Embryonic facial prominence (tissue), 1 donor: ENCODE measurements at regions not wholly inside any gene's neighbourhood (a gene's known extent, or its start where the extent isn't known, plus 50 kb on each side); places are given as distances from the start of the nearest gene placed in this dataset.

Experiments used
- DNase-seq: peaks from one replicate; pipeline ENCODE4 v3.0.0-alpha.2; 2016; ENCODE audit errors: extremely low spot score

DNA sequence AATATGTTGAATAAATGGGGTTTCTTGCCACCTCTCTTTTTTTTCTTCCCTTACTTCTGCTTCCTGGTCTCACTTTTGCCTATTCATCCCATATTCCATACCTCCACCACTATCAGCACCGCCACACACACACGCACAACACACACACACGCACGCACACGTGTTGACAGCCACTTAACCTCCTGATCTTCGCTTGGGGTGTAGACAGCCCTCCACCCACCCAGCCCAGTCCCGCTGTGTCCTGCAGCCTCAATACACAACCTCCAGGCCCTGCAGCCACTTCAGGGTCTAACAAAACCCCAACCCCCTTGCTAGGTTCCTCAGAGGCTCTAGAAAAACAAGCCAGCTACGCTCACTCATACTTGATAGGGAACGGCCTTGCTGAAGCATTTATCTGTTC is 72.3 kb downstream of the LINC00237 start:
- no peak for DNase-seq

DNA sequence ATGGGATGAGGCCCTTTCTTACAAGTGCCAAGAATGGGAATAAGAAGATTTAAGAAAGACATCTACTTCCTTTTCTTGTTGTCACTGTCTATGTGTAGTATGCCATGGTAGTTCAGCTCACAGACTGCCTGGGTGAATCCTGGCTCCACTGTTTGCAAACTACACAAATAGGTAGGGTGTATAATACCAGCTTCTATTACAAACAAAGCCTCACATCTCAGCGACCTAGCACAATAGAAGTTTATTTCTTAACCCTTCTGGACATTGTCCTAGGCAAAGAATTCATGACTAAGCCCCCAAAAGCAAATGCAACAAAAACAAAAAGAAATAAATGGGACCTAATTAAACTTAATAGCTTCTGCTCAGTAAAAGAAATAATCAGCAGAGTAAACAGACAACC is 74.5 kb downstream of the LINC00237 start:
- no peak for DNase-seq

DNA sequence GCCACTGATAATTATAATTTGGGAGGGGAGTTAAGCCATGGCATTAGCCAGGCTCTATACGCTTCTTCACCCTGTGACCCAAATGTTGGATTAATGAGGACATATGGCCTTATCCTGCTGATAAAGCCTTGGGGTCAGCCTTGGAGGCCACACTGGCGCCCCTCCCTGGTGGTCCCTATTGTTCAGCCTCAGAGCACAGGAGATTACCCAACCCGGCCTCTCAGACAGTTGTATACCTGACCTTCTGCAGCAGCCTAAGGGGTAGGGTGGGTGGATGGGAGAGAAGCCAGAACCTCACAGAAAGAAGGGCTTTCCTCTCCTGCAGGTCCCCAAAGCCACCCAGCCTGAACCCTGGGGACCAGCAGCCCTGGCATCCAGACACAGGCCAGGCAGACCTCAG is 76.8 kb downstream of the LINC00237 start:
- DNase-seq, result no peak

DNA sequence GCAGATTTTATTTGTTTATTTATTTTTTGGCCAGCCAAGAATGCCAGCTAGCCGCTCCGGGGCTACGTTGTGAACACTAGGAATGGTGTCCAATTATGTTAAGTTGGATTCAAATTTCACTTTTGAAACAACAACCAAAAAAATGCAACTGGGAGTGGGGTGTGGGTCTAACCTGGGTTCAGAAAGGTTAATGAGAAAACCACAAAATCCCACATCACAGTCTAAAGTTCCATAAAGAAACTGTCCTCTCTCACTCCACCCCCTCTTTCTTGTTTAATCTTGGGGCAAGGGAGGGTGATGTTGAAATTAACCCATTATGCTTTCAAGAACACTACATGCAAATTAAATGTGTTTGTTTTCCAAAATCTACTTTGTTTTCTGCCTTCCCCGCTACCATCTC is 77.2 kb downstream of the LINC00237 start:
- no peak for DNase-seq

DNA sequence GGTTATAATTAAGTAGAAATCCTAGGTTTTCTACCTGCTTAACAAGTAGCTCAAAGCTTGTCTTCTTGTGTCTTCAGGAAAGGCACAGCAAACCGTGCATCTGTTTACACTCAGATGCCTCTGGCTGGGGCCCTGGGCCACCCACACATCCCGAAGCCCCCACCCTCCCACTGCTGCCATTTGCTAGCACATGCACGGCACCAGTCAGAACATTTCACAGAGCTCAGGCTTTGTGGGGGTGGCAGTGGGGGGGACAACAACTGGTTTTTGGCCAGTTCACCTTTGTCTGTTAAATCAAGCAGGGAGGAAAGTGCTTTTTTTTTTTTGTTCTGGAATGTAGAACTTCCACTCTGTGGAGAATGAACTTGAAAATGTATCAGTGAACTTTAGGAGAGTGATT is 77.7 kb downstream of the LINC00237 start:
- no peak for DNase-seq

DNA sequence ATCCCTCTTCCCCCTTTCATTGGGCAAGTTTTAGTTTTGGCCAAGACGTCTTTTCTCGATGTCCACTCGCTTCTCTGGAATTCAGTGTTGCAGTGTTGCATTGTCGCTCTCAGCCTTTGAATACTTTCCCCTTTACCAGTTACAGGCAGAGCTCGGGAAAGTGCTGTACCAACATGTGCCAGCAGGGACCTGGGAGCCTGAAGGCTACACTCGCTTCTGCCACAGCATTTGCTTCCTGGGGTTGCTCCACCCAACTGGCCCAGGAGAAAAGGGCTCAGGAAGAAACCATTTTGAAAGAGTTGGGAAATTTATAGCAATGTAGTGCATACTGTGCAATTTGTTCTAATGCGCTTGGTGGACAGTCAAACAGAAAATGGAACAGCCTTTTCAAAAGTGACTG is 78.6 kb downstream of the LINC00237 start:
- no peak for DNase-seq

DNA sequence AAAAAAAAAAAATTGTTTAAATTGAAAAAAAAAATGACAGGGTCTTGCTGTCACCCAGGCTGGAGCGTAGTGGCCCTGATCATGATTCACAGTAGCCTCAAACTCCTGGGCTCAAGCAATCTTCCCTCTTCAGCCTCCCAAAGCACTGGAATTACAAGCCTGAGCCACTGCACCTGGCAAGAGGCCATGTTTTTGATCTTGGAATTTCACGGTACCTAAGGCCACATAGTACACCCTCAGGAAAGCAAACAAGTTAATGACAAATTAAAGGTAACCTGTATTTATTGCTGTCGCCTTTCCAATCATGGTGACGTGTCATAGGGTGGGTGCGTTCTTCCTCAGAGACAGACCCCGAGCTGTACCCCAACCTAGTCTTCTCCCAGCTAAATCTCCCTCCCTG is 79.2 kb downstream of the LINC00237 start:
- no peak for DNase-seq

DNA sequence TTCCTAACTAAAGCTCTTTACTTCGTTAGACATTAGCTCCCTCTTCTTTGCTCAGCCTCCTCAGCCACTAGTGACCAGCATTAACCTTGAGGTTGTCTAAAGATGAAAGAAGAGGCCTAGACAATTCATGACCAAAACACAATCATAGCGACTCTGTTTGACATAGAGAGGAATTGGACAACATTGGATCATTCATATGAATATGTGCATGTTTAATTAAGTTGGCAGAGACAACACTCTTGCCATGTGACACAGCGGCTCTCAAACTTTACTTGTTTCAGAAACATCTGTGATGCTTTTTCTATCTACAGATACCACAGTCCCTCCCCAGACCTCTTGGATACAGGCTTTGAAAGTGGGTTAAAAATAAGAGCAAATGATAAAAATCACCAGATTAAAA is 81.7 kb downstream of the LINC00237 start:
- DNase-seq, result no peak

DNA sequence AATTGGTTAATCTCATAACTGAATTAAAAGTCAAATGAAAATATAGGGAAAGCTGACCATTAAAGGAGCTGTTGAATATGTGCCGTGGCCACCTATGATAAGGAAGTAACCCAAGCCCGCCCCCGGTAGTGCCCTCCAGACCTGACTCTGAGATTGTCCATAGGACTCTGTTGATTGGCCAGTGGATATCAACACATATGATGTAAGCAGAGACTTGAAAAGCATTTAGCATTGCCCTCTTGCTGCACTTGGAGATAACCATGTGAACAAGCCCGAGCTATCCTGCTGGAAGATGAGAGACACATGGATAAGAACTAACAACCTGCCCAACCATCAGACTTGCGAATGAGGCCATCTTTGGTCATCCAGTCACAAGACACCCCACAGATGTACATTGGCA is 83.2 kb downstream of the LINC00237 start:
- no peak for DNase-seq

DNA sequence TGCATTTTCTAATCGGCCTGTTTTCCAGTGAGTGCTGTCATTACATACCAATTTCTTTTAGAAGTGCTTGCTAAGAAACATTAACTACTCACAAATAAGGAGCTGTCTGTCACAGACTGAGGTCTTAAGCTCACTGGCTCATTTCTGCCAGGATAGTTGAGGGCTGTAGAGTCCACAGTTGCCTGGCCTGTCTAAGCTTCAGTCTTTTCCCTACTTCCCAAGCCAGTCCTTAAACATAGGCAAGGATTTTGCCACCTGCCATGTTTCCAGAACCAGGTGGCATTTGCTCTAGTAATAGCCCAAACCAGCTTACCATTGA is 84.7 kb downstream of the LINC00237 start:
- no peak for DNase-seq

DNA sequence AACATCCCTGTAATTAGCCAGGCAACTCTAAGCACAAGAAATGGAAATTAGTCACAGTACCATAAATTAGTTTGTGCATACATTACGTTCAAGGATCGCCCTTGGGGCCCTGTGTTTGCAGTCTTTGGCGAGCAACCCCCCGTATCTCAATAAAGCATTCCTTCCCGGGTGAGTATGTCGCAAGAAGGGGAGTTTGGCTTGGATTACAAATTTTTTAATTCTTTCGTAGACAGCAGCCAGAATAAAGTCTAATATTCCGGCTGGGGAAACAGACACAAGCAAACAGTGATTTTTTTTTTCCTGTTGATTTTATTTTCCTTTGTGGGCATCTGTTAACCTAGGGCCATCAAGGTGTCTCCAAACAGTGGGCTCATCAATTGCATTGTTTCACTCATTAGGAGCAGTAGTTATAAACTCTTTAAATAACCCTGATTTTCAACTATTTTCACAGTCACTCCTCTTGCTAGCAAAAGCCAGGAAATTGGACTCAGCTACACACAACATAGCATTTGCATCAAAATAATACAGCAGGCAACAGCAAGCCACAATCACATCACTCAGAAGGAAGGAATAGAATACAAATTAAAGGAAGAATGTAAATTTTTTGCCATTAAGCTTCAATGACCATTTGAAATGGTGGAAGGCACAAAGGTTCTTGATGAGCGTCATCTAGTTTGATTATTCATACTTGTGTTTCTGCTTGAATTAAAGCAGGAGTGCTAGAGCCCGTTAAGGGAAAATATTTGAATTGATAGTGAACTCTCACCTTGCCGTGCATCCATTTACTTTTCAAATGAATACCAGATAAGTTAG is 85.3 kb downstream of the LINC00237 start:
- no peak for DNase-seq

DNA sequence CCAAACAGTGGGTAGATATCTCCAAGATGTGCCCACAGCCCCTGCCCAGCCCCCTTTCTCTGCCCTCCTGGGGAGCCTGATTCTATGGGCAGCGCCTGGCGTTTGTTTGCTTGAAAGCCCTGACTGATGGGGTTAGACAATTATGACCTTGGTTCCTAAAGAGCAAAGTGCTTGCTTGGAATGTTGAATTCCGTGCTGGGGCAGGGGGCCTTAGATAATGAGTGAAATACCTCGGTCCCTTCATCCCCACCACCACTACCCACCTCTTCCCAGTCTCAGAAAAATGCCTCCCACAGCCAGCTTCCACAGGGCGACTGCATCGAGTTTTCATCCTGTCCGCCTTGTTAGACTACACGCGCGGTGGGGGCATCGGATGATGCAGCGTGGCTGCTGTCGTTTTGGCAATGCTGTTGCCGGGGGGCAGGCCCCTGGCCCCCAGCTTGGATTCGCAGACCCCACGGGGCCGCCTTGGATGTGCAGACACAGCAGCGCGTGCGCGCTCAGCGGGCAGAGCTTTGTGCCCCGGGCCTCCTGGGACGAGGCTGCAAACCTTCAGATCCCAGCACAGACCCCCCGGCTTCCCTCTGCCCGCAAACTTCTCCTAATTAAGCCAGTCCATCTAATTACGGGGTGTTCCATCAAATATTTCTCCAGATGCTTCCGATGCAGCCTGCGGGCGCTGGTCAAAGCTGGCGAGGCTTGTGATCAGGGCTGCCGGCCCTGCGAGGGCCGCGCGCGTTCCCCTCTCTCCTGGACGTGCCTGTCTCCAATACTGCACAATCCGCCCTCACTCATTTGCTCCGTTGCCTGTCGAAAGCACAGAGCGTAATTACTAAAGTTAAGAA is 86.1 kb downstream of the LINC00237 start:
- no peak for DNase-seq

DNA sequence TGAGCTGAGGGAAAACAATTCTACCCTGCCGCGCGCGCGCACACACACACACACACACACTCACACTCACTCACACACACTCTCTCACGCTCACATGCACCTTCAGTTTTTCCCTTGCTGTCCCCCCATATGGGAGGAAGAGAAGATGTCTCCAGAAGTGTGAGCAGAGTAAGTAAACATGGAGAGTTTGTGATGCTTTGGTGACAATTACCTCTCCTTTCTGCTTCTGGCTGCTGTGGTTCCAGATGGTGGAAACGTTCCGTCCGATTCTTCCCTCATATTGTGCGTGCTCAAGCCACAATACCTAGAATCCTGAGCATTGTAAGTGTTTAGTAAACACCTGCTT is 86.7 kb downstream of the LINC00237 start:
- DNase-seq, result no peak

DNA sequence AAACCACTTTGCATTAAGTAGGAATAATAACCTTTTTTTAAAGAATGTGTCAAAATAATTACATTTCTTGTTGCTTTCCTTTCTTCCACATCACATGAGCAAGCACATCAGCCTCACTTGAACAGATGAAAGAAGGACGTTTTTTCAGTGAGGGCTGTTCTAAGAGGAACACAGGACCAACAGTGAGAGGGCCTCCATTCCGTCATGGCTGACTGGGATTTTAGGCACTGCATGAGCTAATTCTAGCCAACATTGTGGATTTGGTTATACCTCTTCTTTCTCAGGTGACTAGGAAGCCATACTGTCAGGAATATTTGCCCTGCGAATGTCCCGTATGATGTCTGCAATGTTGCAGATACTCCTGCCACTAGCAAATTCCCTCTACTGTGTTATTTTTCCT is 87.6 kb downstream of the LINC00237 start:
- no peak for DNase-seq

DNA sequence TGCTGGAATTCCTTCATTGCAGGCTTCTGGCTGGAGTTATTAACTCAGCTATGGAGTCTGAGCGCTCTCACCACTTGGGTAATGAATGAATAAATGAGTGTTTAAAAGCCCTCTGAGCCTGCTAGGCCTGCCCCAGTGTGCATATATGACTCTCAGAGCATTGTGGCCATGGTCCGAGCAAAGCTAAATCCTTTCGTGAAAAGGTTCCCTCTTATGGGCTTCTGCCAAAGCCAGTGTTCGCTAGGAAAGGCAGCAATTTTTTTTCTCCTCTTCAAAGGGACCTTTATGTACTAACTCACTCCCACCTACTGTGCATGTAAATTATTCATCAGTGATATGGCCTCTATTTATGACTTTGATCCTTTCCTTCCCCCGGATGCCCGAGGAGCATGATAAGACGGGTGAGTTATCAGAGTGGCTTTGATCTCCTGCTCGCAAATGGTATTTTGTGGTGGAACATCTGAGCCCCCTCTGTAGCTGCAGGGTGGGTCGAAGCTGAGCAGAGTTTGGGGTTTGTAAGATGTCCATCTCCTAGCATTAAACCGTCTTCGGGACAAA is 88.6 kb downstream of the LINC00237 start:
- no peak for DNase-seq

DNA sequence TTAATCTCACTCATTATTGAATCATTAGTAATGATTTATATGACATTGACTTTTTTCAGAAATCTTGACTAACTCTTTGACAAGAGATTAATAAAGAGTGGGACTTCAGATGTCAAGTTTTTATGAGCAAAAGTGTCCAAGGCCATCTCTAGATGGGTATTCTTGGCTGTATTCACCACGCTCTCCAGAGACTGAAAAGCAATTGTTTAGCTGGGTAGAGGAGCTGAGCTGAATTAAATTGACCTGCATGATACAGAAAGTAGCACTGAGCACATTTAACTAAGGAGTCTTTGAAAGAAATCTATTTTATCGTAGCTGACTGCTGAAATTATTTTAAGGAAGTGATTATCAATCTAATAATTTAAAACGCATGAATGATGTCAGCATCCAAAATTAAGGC is 89.4 kb downstream of the LINC00237 start:
- DNase-seq, result no peak

DNA sequence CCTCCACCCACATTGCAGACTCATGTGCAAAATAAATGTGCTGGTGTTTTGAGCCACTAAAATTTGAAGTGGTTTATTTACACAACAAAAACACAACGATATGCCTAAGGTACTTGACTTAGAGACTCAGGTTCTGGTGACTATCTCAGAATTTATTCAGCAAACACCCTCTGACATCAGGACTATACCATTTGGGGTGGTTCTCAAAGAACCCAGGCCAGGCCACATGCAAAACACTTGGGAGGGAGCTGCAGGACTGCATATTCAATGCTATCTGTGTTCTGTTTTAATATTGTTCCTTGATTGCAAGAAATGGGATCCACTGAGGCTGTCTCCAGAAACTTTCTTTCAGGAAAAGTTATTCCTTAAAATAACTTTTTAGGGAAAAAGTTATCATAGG is 91.6 kb downstream of the LINC00237 start:
- no peak for DNase-seq

DNA sequence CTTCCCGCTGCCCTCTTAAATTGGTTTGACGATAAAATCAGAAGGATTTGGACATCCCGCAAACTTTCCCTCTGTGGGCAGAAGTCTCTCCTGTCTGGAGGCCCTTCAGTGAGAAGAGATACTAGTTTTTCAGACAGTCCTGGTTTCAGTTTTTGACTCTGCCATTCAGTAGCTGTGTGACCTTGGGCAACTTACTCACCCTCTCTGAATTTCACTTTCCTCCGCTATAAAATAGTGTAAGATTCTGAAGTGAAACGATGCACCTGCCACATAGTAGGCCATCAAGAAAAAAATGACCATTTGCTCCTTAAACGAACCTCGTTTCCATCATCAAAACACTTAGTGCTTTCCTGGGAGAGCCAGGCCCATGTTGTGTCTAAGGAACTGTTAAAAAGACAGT is 97.2 kb downstream of the LINC00237 start:
- no peak for DNase-seq

DNA sequence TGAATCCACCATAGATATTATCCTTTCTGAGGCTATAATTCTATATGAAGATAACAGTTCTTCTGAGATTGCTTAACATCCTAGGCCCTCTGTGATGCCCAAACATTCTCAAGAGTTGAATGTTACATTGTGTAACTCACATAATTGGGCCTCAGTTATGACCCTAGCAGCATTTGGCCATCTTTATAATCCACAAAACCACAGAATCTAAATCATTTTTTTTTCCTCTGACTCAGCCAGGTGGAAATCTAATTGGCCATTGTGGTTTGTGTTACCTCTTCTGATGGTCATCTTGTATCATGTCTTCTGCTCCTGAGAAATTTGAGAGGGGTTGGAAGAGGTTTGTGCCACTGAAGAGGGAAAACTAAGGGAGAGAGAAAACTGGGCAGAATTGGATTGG is 99.5 kb downstream of the LINC00237 start:
- no peak for DNase-seq

DNA sequence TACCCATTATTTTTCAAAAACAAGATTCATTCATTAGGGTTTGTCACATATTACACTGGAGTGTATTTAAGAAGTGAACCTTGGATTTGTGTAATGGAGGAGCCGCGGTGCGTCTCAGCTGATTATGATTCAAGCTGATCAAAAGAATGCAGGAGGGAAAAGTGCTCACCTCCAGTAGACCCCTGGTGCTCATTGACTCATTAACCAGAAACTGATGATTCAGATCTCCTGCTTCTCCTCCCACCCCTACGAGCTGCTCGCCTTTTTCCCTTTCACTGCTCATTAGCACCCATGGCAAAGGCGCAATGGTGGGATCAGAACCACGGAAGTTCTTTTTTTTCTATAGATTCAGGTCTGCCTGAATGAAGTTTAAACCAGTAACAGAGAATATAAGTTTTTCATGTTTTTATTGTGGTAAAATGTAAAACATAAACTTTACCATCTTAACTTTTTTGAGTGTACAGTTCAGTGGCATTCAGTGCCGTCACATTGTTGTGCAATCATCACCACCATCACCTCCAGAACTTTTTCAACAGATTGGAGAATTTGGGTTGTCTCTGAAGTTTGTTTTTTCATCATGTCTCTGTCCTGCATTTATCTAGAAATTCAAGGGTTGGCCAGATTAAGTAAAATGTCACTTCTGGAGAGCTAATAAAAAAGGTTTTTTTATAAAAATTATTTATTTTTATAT is 101.6 kb downstream of the LINC00237 start:
- DNase-seq, result no peak

DNA sequence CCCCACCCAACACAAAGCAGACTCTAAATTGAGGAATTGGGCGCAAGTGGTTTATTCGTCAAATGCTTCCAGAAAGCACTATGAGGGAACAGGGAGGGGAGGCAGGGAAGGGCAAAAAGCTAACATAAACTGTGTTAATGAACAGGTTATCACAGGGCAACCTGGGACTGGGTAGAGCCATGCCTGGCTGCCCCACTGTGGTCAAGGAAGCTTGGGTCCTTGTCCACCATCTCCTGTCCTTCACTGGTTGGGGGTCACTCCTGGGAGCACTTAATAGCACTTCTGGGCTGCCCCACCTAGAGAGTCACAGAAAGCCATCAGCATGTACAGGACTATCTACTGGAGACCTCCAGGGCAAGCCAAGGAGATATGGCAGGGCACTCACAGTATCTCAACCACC is 102.3 kb downstream of the LINC00237 start:
- DNase-seq, result no peak

DNA sequence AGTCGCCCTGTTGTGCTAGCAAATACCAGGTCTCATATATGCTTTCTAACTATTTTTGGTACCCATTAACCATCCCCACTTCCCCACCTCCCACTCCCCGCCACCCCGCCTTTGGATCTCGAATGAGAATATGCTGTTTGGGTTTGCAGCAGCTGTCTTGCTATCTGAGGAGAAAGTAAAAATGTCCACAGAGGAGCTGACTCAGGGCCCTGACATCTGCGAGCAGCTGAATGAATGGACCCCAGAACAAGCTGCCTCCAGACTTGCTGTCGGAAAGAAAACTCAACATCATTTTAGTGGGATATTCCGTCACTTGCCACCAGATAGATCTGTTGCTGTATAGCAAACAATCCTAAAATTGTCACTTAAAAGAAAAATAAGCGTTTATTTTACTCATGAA is 103.7 kb downstream of the LINC00237 start:
- DNase-seq, result no peak

DNA sequence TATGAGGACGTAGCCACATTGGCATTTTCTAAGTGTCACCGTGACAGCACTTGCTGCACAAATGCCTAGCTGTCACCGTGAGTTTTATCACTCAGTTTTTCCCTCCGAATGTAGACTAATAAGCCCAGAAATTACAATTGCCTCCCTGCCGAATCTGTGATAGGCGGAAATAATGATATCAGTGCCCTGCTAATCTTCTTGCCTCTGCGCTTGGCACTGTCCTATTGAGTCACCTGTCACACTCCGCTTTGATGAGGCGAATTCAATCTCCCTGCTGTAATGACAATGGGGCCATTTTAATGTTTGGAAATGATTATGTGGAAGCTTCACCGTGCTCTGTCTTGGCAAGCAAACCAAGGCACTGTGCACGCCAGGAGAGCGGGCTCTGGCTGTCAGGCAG is 112.8 kb downstream of the LINC00237 start:
- DNase-seq, result no peak
